ENCODE measurements at regions not wholly inside any gene's neighbourhood (a gene's known extent, or its start where the extent isn't known, plus 50 kb on each side); places are given as distances from the start of the nearest gene placed in this dataset.
A peak's percentile ranks its signal among the peaks of the same experiment; 100 is the strongest.

GRCh38 chr18:45381282-45381681, 234.0 kb upstream of the SLC14A2 start:
- Histone ChIP-seq H3K4me1 (ENCODE audit: insufficient read depth, poor library complexity, severe bottlenecking) (no peaks in the 10 kb centered on the region), H3K9me3 (ENCODE audit: severe bottlenecking) (no peaks in the 10 kb centered on the region), H3K27me3 (ENCODE audit: insufficient read depth, poor library complexity, severe bottlenecking) (no peaks in the 10 kb centered on the region), H3K36me3 (ENCODE audit: low read depth) (no peaks in the 10 kb centered on the region), H3K27ac (ENCODE audit: poor library complexity, severe bottlenecking) (no peak overlapping the region), H3K4me3 (ENCODE audit: severe bottlenecking) (no peak overlapping the region)
- DNase-seq (ENCODE audit: low spot score) (no peak), ATAC-seq (ENCODE audit: low read depth) (no peak)
- TF ChIP-seq, protein P1, sequence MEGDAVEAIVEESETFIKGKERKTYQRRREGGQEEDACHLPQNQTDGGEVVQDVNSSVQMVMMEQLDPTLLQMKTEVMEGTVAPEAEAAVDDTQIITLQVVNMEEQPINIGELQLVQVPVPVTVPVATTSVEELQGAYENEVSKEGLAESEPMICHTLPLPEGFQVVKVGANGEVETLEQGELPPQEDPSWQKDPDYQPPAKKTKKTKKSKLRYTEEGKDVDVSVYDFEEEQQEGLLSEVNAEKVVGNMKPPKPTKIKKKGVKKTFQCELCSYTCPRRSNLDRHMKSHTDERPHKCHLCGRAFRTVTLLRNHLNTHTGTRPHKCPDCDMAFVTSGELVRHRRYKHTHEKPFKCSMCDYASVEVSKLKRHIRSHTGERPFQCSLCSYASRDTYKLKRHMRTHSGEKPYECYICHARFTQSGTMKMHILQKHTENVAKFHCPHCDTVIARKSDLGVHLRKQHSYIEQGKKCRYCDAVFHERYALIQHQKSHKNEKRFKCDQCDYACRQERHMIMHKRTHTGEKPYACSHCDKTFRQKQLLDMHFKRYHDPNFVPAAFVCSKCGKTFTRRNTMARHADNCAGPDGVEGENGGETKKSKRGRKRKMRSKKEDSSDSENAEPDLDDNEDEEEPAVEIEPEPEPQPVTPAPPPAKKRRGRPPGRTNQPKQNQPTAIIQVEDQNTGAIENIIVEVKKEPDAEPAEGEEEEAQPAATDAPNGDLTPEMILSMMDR (IDR thresholded peaks at IDR 0.05; ENCODE audit: poor library complexity, severe bottlenecking): no peak

- TF ChIP-seq, protein P1 (IDR thresholded peaks at IDR 0.05; ENCODE audit: poor library complexity, severe bottlenecking): no peak
- Histone ChIP-seq H3K4me1 (ENCODE audit: insufficient read depth, poor library complexity, severe bottlenecking) (no peaks in the 10 kb centered on the region), H3K27ac (ENCODE audit: poor library complexity, severe bottlenecking) (no peak overlapping the region), H3K9me3 (ENCODE audit: severe bottlenecking) (no peaks in the 10 kb centered on the region), H3K27me3 (ENCODE audit: insufficient read depth, poor library complexity, severe bottlenecking) (no peaks in the 10 kb centered on the region), H3K4me3 (ENCODE audit: severe bottlenecking) (no peak overlapping the region), H3K36me3 (ENCODE audit: low read depth) (no peaks in the 10 kb centered on the region)
- DNase-seq (ENCODE audit: low spot score): no peak
- no peak for ATAC-seq (ENCODE audit: low read depth)
Measured at GRCh38 chr18:45383228-45383627, 232.0 kb upstream of the SLC14A2 start.

- no peak for DNase-seq (ENCODE audit: low spot score)
Measured at GRCh38 chr18:45384137-45384961, 230.9 kb upstream of the SLC14A2 start.

DNA sequence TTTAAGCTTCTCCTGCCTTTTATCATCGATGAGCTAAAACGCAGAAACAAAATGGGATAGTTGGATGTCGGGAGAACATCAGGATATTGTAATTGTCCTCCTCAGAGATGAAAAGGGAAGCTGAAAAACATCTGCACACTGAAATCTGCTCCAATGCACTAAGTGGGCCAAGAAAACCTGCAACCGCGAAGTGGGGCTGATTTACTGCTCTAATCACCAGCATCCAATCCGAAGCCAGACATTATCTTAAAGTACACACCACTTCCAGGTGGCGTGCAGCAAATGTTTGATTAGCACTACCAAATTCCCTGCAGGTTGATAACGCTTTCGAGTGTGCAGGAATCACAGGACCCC, 230.3 kb upstream of the SLC14A2 start:
- Histone ChIP-seq H3K4me3 (ENCODE audit: severe bottlenecking) (no peak overlapping the region), H3K27me3 (ENCODE audit: insufficient read depth, poor library complexity, severe bottlenecking) (no peaks in the 10 kb centered on the region), H3K4me1 (ENCODE audit: insufficient read depth, poor library complexity, severe bottlenecking) (no peaks in the 10 kb centered on the region), H3K27ac (ENCODE audit: poor library complexity, severe bottlenecking) (no peak overlapping the region), H3K36me3 (ENCODE audit: low read depth) (no peaks in the 10 kb centered on the region), H3K9me3 (ENCODE audit: severe bottlenecking) (no peaks in the 10 kb centered on the region)
- TF ChIP-seq, protein P1 (IDR thresholded peaks at IDR 0.05; ENCODE audit: poor library complexity, severe bottlenecking): peak; percentile 5
- no peak for ATAC-seq (ENCODE audit: low read depth)
- DNase-seq (ENCODE audit: low spot score): no peak

More at GRCh38 chr18:45384137-45384961, 230.9 kb upstream of the SLC14A2 start:
- Histone ChIP-seq H3K9me3 (ENCODE audit: severe bottlenecking) (no peaks in the 10 kb centered on the region), H3K27ac (ENCODE audit: poor library complexity, severe bottlenecking) (no peak overlapping the region), H3K27me3 (ENCODE audit: insufficient read depth, poor library complexity, severe bottlenecking) (no peaks in the 10 kb centered on the region), H3K36me3 (ENCODE audit: low read depth) (no peaks in the 10 kb centered on the region), H3K4me1 (ENCODE audit: insufficient read depth, poor library complexity, severe bottlenecking) (no peaks in the 10 kb centered on the region), H3K4me3 (ENCODE audit: severe bottlenecking) (no peak overlapping the region)
- TF ChIP-seq, protein P1 (IDR thresholded peaks at IDR 0.05; ENCODE audit: poor library complexity, severe bottlenecking): peak; percentile 87
- peak; percentile 84 for ATAC-seq (ENCODE audit: low read depth)

GRCh38 chr18:45386041-45386655, 229.1 kb upstream of the SLC14A2 start:
- Histone ChIP-seq H3K27me3 (ENCODE audit: insufficient read depth, poor library complexity, severe bottlenecking) (no peaks in the 10 kb centered on the region), H3K9me3 (ENCODE audit: severe bottlenecking) (no peaks in the 10 kb centered on the region), H3K27ac (ENCODE audit: poor library complexity, severe bottlenecking) (no peak overlapping the region), H3K4me3 (ENCODE audit: severe bottlenecking) (no peak overlapping the region), H3K4me1 (ENCODE audit: insufficient read depth, poor library complexity, severe bottlenecking) (no peaks in the 10 kb centered on the region), H3K36me3 (ENCODE audit: low read depth) (no peaks in the 10 kb centered on the region)
- DNase-seq (ENCODE audit: low spot score) (no peak), ATAC-seq (ENCODE audit: low read depth) (peak; percentile 33; the same call in 1 of the 3 replicates)
- TF ChIP-seq, protein P1 (IDR thresholded peaks at IDR 0.05; ENCODE audit: poor library complexity, severe bottlenecking): peak; percentile 42
